ENCODE measurements at regions not wholly inside any gene's neighbourhood (a gene's known extent, or its start where the extent isn't known, plus 50 kb on each side); places are given as distances from the start of the nearest gene placed in this dataset.

- no peak for TF ChIP-seq EZH2 (optimal IDR thresholded peaks at IDR 0.05; ENCODE audit: low read depth, low read length)
- no peak for TF ChIP-seq CTCF (IDR thresholded peaks at IDR 0.05; ENCODE audit: low read length)
These were observed 57.4 kb upstream of the PPP2R5C start for GRCh38 chr14:101704140-101704539.
